HG03280 (cell line): ENCODE measurements at regions not wholly inside any gene's neighbourhood (a gene's known extent, or its start where the extent isn't known, plus 50 kb on each side); places are given as distances from the start of the nearest gene placed in this dataset.
"Not testable (repeated sequence)": the region's sequence is repeated elsewhere in the genome, so short reads cannot be mapped to it uniquely, and the experiment has no call there.

Experiments
- ATAC-seq: cut with Tn5 transposase; IDR thresholded peaks from one replicate; pipeline ENCODE4 v1.9.1; 2021; ENCODE audit warnings: mild to moderate bottlenecking, moderate library complexity; ENCODE audit not compliant: unreplicated experiment

GRCh38 chr1:219070395-219070794 is 103.3 kb upstream of the LYPLAL1 start:
- not testable (repeated sequence) for ATAC-seq

- ATAC-seq = no peak
These were observed 102.5 kb upstream of the LYPLAL1 start for GRCh38 chr1:219071209-219071608.

- no peak for ATAC-seq
These were observed 101.3 kb upstream of the LYPLAL1 start for GRCh38 chr1:219072329-219072728.

GRCh38 chr1:219074084-219074728 is 99.5 kb upstream of the LYPLAL1 start:
- ATAC-seq = no peak

GRCh38 chr1:219075121-219075879 is 98.4 kb upstream of the LYPLAL1 start:
- no peak for ATAC-seq

GRCh38 chr1:219076326-219076937 is 97.2 kb upstream of the LYPLAL1 start:
- ATAC-seq = no peak

- not testable (repeated sequence) for ATAC-seq
These were observed 95.9 kb upstream of the LYPLAL1 start for GRCh38 chr1:219077767-219078166.

GRCh38 chr1:219081943-219082925 is 91.4 kb upstream of the LYPLAL1 start:
- peak; percentile 69 for ATAC-seq

- ATAC-seq = no peak
These were observed 90.0 kb upstream of the LYPLAL1 start for GRCh38 chr1:219083631-219084030.

- no peak for ATAC-seq
These were observed 88.6 kb upstream of the LYPLAL1 start for GRCh38 chr1:219085082-219085481.

- no peak for ATAC-seq
These were observed 87.7 kb upstream of the LYPLAL1 start for GRCh38 chr1:219085988-219086387.

- ATAC-seq = no peak
These were observed 86.7 kb upstream of the LYPLAL1 start for GRCh38 chr1:219086956-219087469.

GRCh38 chr1:219088778-219089557 is 84.7 kb upstream of the LYPLAL1 start:
- peak; percentile 80 for ATAC-seq

GRCh38 chr1:219090607-219091006 is 83.1 kb upstream of the LYPLAL1 start:
- peak; percentile 85 for ATAC-seq

GRCh38 chr1:219092206-219092605 is 81.5 kb upstream of the LYPLAL1 start:
- ATAC-seq = no peak

GRCh38 chr1:219099307-219099706 is 74.4 kb upstream of the LYPLAL1 start:
- ATAC-seq = peak; percentile 96

GRCh38 chr1:219100059-219100458 is 73.6 kb upstream of the LYPLAL1 start:
- ATAC-seq = no peak

GRCh38 chr1:219102466-219102865 is 71.2 kb upstream of the LYPLAL1 start:
- not testable (repeated sequence) for ATAC-seq

GRCh38 chr1:219105893-219106292 is 67.8 kb upstream of the LYPLAL1 start:
- ATAC-seq = no peak
